Endothelial cell (in vitro differentiated cells): ENCODE measurements at regions not wholly inside any gene's neighbourhood (a gene's known extent, or its start where the extent isn't known, plus 50 kb on each side); places are given as distances from the start of the nearest gene placed in this dataset.

Source experiments
- DNase-seq: peaks from one replicate; pipeline ENCODE4 v3.0.0; 2021; ENCODE audit warnings: low spot score
- H3K27ac Mint-ChIP-seq: one replicate; pipeline ENCODE4 v1.8.0; 2021; ENCODE audit warnings: mixed read lengths, inconsistent platforms; ENCODE audit not compliant: unreplicated experiment
- H3K27me3 Mint-ChIP-seq: one replicate; pipeline ENCODE4 v1.8.0; 2021; ENCODE audit warnings: mild to moderate bottlenecking, moderate library complexity, mixed read lengths, inconsistent platforms; ENCODE audit not compliant: unreplicated experiment
- H3K36me3 Mint-ChIP-seq: one replicate; pipeline ENCODE4 v1.8.0; 2021; ENCODE audit warnings: mild to moderate bottlenecking, low read depth, mixed read lengths, inconsistent platforms; ENCODE audit not compliant: unreplicated experiment
- H3K4me1 Mint-ChIP-seq: one replicate; pipeline ENCODE4 v1.8.0; 2021; ENCODE audit warnings: mild to moderate bottlenecking, mixed read lengths, inconsistent platforms; ENCODE audit not compliant: unreplicated experiment
- H3K4me3 Mint-ChIP-seq: one replicate; pipeline ENCODE4 v1.8.0; 2021; ENCODE audit warnings: mild to moderate bottlenecking, mixed read lengths, inconsistent platforms; ENCODE audit not compliant: unreplicated experiment
- H3K9me3 Mint-ChIP-seq: one replicate; pipeline ENCODE4 v1.8.0; 2021; ENCODE audit warnings: mixed read lengths, inconsistent platforms; ENCODE audit not compliant: unreplicated experiment
- TF ChIP-seq, protein P1 (sequence below): fragments of 200-600 bp; sonication (generic); IDR thresholded peaks from one replicate; pipeline ENCODE4 v1.5.0; 2021; ENCODE audit warnings: antibody characterized with exemption; ENCODE audit not compliant: unreplicated experiment

GRCh38 chr2:5339473-5339872, 352.7 kb upstream of the SOX11 start:
- DNase-seq, result no peak
- Mint-ChIP-seq H3K4me3 (no peak overlapping the region), H3K9me3 (no peaks in the 10 kb centered on the region), H3K27me3 (no peaks in the 10 kb centered on the region), H3K36me3 (no peaks in the 10 kb centered on the region), H3K27ac (no peak overlapping the region), H3K4me1 (peaks cover 11% of the 10 kb centered on the region)
- TF ChIP-seq, protein P1, sequence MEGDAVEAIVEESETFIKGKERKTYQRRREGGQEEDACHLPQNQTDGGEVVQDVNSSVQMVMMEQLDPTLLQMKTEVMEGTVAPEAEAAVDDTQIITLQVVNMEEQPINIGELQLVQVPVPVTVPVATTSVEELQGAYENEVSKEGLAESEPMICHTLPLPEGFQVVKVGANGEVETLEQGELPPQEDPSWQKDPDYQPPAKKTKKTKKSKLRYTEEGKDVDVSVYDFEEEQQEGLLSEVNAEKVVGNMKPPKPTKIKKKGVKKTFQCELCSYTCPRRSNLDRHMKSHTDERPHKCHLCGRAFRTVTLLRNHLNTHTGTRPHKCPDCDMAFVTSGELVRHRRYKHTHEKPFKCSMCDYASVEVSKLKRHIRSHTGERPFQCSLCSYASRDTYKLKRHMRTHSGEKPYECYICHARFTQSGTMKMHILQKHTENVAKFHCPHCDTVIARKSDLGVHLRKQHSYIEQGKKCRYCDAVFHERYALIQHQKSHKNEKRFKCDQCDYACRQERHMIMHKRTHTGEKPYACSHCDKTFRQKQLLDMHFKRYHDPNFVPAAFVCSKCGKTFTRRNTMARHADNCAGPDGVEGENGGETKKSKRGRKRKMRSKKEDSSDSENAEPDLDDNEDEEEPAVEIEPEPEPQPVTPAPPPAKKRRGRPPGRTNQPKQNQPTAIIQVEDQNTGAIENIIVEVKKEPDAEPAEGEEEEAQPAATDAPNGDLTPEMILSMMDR, result no peak

DNA sequence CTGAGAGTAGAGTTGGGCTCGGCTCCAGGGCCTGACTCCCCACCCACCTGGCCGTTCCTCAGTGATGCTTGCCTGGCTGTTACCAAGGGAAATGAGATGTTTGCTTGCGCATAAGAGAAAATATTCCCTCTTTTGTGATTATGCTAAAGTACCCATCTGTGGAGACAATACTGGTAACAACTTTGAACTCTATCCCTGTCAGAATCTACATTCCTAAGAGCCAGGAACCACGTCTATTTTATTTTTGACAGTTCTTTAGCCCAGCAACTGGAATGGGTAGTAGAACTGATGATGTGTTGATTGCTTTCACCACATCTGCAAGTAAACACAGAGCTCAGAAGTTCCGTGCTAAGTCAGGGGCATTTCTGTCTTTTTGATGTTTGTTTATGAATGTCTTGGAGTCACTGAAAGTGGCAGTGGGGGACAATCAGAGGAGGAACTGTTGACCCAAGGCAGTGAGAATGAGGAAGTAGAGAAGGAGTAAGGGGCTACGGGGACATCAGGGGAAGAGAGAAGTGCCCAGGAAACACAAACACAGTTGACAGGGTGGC, 348.3 kb upstream of the SOX11 start:
- no peaks in the 10 kb centered on the region for H3K27me3 Mint-ChIP-seq
- DNase-seq, result no peak
- TF ChIP-seq, protein P1, result no peak
- H3K9me3 Mint-ChIP-seq, result no peaks in the 10 kb centered on the region
- no peak overlapping the region for H3K27ac Mint-ChIP-seq
- H3K4me3 Mint-ChIP-seq, result no peak overlapping the region
- peaks cover 11% of the 10 kb centered on the region for H3K4me1 Mint-ChIP-seq
- H3K36me3 Mint-ChIP-seq, result peaks cover 4% of the 10 kb centered on the region

GRCh38 chr2:5352286-5352685, 339.9 kb upstream of the SOX11 start:
- H3K4me1 Mint-ChIP-seq, result no peaks in the 10 kb centered on the region
- no peak overlapping the region for H3K27ac Mint-ChIP-seq
- no peak for DNase-seq
- TF ChIP-seq, protein P1, result no peak
- H3K9me3 Mint-ChIP-seq, result no peaks in the 10 kb centered on the region
- H3K36me3 Mint-ChIP-seq, result peaks cover 4% of the 10 kb centered on the region
- peaks cover 4% of the 10 kb centered on the region for H3K27me3 Mint-ChIP-seq
- H3K4me3 Mint-ChIP-seq, result no peak overlapping the region

GRCh38 chr2:5353565-5353964, 338.6 kb upstream of the SOX11 start:
- TF ChIP-seq, protein P1, result no peak
- H3K4me1 Mint-ChIP-seq, result no peaks in the 10 kb centered on the region
- no peaks in the 10 kb centered on the region for H3K9me3 Mint-ChIP-seq
- H3K27me3 Mint-ChIP-seq, result peaks cover 4% of the 10 kb centered on the region
- H3K27ac Mint-ChIP-seq, result no peak overlapping the region
- no peak for DNase-seq
- no peaks in the 10 kb centered on the region for H3K36me3 Mint-ChIP-seq
- no peak overlapping the region for H3K4me3 Mint-ChIP-seq

- H3K4me3 Mint-ChIP-seq, result no peak overlapping the region
- TF ChIP-seq, protein P1, result no peak
- H3K9me3 Mint-ChIP-seq, result no peaks in the 10 kb centered on the region
- H3K27me3 Mint-ChIP-seq, result peaks cover 1% of the 10 kb centered on the region
- H3K4me1 Mint-ChIP-seq, result peaks cover 3% of the 10 kb centered on the region
- no peak for DNase-seq
- H3K36me3 Mint-ChIP-seq, result no peaks in the 10 kb centered on the region
- no peak overlapping the region for H3K27ac Mint-ChIP-seq
Observed at GRCh38 chr2:5359397-5359796, 332.8 kb upstream of the SOX11 start.
